Nephron progenitor cell (in vitro differentiated cells): ENCODE measurements at regions not wholly inside any gene's neighbourhood (a gene's known extent, or its start where the extent isn't known, plus 50 kb on each side); places are given as distances from the start of the nearest gene placed in this dataset.

Experiments
- DNase-seq: peaks from one replicate; pipeline ENCODE4 v3.0.0; 2021
- H3K27ac Mint-ChIP-seq: 2 replicates; pipeline ENCODE4 v1.8.0; 2021; ENCODE audit warnings: mild to moderate bottlenecking, moderate library complexity, mixed read lengths
- H3K27me3 Mint-ChIP-seq: 2 replicates; pipeline ENCODE4 v1.8.0; 2021; ENCODE audit warnings: mild to moderate bottlenecking, low read depth, mixed read lengths; ENCODE audit not compliant: poor library complexity
- H3K36me3 Mint-ChIP-seq: 2 replicates; pipeline ENCODE4 v1.8.0; 2021; ENCODE audit warnings: low read depth, mixed read lengths
- H3K4me1 Mint-ChIP-seq: 2 replicates; pipeline ENCODE4 v1.8.0; 2021; ENCODE audit warnings: mixed read lengths
- H3K4me3 Mint-ChIP-seq: 2 replicates; pipeline ENCODE4 v1.8.0; 2021; ENCODE audit warnings: mild to moderate bottlenecking, moderate library complexity, mixed read lengths
- H3K9me3 Mint-ChIP-seq: 2 replicates; pipeline ENCODE4 v1.8.0; 2021; ENCODE audit warnings: mild to moderate bottlenecking, moderate library complexity, mixed read lengths
- TF ChIP-seq, protein P1 (sequence below): fragments of 200-600 bp; sonication (generic); IDR thresholded peaks from 2 replicates; pipeline ENCODE4 v1.5.0; 2021; ENCODE audit warnings: antibody characterized with exemption

DNA sequence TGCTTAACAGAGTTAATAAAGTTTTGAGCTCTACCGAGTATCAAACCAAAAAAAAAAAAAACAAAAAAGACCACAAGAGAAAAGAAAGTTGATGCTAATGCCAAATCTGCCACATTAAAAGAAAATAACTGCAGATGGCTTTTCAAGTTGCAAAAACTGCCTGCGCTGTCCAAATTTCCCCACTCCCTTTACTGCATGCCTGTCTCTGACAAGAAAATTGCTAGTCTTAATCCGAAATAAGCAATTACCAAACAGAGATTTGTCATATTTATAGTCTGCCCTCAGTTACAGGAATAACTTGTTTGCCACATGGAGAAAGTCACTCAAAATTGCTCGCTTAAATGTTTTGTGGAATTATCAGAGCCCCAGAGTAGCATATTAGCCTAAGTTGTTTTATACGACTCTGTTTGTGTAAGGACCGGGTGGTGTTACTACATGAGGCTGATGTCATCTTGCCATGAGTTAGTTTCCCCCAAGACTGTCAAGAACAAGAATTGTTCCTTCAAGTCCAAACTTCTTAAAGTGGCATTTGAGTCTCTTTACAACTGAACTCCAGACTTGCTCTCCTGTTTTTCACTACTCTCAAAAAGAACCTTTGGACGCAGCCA, 160.9 kb downstream of the CEP120 start:
- DNase-seq: no peak
- H3K4me1 Mint-ChIP-seq: no peaks in the 10 kb centered on the region
- H3K4me3 Mint-ChIP-seq: no peak overlapping the region
- H3K36me3 Mint-ChIP-seq: peaks cover 11% of the 10 kb centered on the region
- TF ChIP-seq, protein P1, sequence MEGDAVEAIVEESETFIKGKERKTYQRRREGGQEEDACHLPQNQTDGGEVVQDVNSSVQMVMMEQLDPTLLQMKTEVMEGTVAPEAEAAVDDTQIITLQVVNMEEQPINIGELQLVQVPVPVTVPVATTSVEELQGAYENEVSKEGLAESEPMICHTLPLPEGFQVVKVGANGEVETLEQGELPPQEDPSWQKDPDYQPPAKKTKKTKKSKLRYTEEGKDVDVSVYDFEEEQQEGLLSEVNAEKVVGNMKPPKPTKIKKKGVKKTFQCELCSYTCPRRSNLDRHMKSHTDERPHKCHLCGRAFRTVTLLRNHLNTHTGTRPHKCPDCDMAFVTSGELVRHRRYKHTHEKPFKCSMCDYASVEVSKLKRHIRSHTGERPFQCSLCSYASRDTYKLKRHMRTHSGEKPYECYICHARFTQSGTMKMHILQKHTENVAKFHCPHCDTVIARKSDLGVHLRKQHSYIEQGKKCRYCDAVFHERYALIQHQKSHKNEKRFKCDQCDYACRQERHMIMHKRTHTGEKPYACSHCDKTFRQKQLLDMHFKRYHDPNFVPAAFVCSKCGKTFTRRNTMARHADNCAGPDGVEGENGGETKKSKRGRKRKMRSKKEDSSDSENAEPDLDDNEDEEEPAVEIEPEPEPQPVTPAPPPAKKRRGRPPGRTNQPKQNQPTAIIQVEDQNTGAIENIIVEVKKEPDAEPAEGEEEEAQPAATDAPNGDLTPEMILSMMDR: no peak
- H3K27me3 Mint-ChIP-seq: no peaks in the 10 kb centered on the region
- H3K9me3 Mint-ChIP-seq: peaks cover 16% of the 10 kb centered on the region
- H3K27ac Mint-ChIP-seq: no peak overlapping the region

DNA sequence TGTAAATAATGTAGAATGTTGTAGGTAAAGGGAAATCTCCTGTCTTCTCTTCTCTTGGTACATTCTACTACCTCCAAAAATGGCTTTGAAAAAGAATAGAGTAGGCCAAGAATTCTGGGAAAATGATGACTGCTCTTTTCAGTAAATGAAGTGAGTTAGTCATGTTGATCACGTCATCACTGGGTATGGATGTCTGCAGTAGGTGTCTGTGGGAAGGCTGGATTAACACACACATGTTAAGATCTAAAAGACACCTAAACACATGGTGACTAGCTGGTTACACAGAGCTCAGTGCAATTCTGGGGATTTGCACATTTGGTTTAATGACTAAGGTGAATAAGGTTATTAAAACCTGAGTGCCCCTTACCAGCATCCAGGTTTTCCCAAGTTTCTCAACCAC, 161.5 kb downstream of the CEP120 start:
- peaks cover 21% of the 10 kb centered on the region for H3K9me3 Mint-ChIP-seq
- peaks cover 17% of the 10 kb centered on the region for H3K36me3 Mint-ChIP-seq
- H3K27ac Mint-ChIP-seq: no peak overlapping the region
- no peak overlapping the region for H3K4me3 Mint-ChIP-seq
- DNase-seq: no peak
- H3K4me1 Mint-ChIP-seq: no peaks in the 10 kb centered on the region
- TF ChIP-seq, protein P1: no peak
- no peaks in the 10 kb centered on the region for H3K27me3 Mint-ChIP-seq

DNA sequence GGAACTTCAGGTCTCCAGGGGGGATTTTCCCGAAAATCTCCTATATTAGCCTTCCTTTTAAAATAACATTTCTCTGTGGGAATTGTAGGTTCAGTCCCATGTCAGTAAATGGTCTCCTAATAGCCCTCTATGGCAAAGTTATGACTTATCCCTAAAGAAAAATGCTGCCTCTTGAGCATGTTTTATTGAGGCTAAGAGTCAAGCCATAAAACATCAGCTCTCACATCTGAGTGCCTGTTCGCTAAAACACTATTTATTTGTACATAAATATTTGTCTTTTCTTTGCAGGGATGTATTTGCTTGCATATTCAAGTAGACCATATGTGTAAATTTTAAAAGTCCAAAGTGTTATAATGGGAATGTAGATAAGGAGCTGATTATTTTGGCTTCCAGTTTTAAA, 160.4 kb downstream of the PRDM6 start:
- Mint-ChIP-seq H3K27ac (no peak overlapping the region), H3K9me3 (peaks cover 28% of the 10 kb centered on the region)
- TF ChIP-seq, protein P1: no peak

DNA sequence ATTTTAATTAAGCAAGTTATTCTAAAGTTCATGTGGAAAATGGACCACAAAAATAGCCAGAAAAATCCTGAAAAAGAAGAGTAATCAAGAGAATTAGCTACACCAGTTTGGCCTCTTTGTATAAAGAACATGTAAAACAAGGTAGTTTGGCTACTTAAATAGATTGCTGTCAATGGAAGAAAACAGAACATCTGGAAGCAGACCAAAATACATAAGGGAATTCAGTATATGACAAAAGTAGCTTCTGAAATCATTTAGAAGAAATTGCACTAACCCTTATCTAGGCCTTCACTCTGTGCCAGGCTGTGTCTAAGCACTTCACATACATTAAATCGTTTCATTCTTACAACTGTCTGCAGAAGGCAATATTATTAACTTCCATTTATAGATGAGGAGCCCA, 156.6 kb downstream of the PRDM6 start:
- TF ChIP-seq, protein P1: no peak
- Mint-ChIP-seq H3K36me3 (peaks cover 19% of the 10 kb centered on the region), H3K27ac (no peak overlapping the region), H3K4me1 (peaks cover 11% of the 10 kb centered on the region), H3K27me3 (peaks cover under 1% of the 10 kb centered on the region), H3K9me3 (peaks cover 26% of the 10 kb centered on the region), H3K4me3 (no peak overlapping the region)
- no peak for DNase-seq

More for the DNA sequence above, 160.4 kb downstream of the PRDM6 start:
- Mint-ChIP-seq H3K4me1 (peaks cover 5% of the 10 kb centered on the region), H3K27me3 (peaks cover 3% of the 10 kb centered on the region), H3K36me3 (peaks cover 4% of the 10 kb centered on the region), H3K4me3 (no peak overlapping the region)
- DNase-seq: no peak

DNA sequence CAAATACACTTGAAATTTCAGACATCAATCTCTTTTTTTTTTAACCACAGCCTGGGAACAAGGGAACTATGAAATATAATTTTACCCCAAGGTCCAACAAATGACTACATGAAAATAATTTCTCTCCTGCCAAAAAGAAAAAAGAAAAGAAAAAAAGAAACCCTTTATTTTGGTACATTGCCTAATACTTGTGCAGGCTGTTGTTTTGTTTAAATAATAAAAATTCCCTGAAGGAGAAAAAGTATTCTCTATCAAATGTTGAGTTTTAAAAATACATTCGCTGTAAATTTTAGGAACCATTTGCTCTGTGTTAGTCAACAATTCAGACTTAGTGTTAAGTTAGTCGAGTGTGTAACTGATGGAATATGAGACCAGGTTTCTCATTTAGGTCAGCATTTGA, 155.4 kb downstream of the PRDM6 start:
- no peak for DNase-seq
- Mint-ChIP-seq H3K27me3 (no peaks in the 10 kb centered on the region), H3K27ac (no peak overlapping the region), H3K4me3 (no peak overlapping the region), H3K36me3 (peaks cover 19% of the 10 kb centered on the region), H3K9me3 (peaks cover 30% of the 10 kb centered on the region), H3K4me1 (peaks cover 11% of the 10 kb centered on the region)
- TF ChIP-seq, protein P1: no peak
